IMR-90 (cell line): ENCODE measurements at regions not wholly inside any gene's neighbourhood (a gene's known extent, or its start where the extent isn't known, plus 50 kb on each side); places are given as distances from the start of the nearest gene placed in this dataset.
A peak's percentile ranks its signal among the peaks of the same experiment; 100 is the strongest.

ENCODE experiments used
- ATAC-seq: fragments of 200-7000 bp; cut with Tn5 transposase; 2 replicates; pipeline ENCODE4 v1.9.1; 2020; ENCODE audit warnings: low read depth, mild to moderate bottlenecking, moderate library complexity
- BruUV-seq: library from RNA; stranded (reverse); fragments of 400-500 nt; replicated peaks from 2 replicates; lab custom pipeline; 2021; lab: Mats Ljungman, UMichigan
- CTCF ChIA-PET: fragments of 300-600 bp; formaldehyde crosslinking; extraction: SDS; loops from one replicate; lab custom pipeline; 2021; ENCODE audit warnings: antibody characterized with exemption; lab: Yijun Ruan, JAX
- POLR2A ChIA-PET: fragments of 300-600 bp; sonication (Branson Sonifier 250); formaldehyde crosslinking; loops from one replicate; lab custom pipeline; 2022; ENCODE audit warnings: antibody characterized with exemption; ENCODE audit not compliant: unreplicated experiment; lab: Charles Lee
- DNase-seq: peaks from one replicate; pipeline ENCODE4 v3.0.0; 2013
- H2AFZ ChIP-seq: replicated peaks from 2 replicates; pipeline ENCODE3; 2013; ENCODE audit warnings: low read length, mild to moderate bottlenecking; ENCODE audit not compliant: poor library complexity
- H2AK5ac ChIP-seq: 2 replicates; pipeline ENCODE4 v1.6.1; 2013; ENCODE audit warnings: low read depth, low read length, inconsistent platforms
- H2AK9ac ChIP-seq: replicated peaks from 2 replicates; pipeline ENCODE3; 2013; ENCODE audit warnings: mild to moderate bottlenecking, low read depth, low read length, moderate library complexity; ENCODE audit not compliant: poor library complexity
- H2BK120ac ChIP-seq: 2 replicates; pipeline ENCODE4 v1.6.1; 2013; ENCODE audit warnings: low read depth, low read length, inconsistent platforms
- H2BK15ac ChIP-seq: 3 replicates; pipeline ENCODE4 v1.6.1; 2013; ENCODE audit warnings: low read depth, low read length, inconsistent platforms
- H2BK20ac ChIP-seq: 2 replicates; pipeline ENCODE4 v1.6.1; 2013; ENCODE audit warnings: low read depth, mild to moderate bottlenecking, inconsistent platforms, low read length, moderate library complexity
- H2BK5ac ChIP-seq: 2 replicates; pipeline ENCODE4 v1.6.1; 2013; ENCODE audit warnings: mild to moderate bottlenecking, low read depth, low read length, inconsistent platforms; ENCODE audit not compliant: poor library complexity, severe bottlenecking
- H3K14ac ChIP-seq: replicated peaks from 2 replicates; pipeline ENCODE4 v1.6.1; 2013; ENCODE audit warnings: low read depth, low read length, inconsistent platforms
- H3K18ac ChIP-seq: 2 replicates; pipeline ENCODE4 v1.6.1; 2013; ENCODE audit warnings: low read depth, low read length, control low read depth
- H3K23ac ChIP-seq: 2 replicates; pipeline ENCODE4 v1.6.1; 2013; ENCODE audit warnings: low read depth, low read length, inconsistent platforms
- H3K27ac ChIP-seq: 2 replicates; pipeline ENCODE4 v1.5.1; 2013; ENCODE audit warnings: mild to moderate bottlenecking, control low read depth, low read length; ENCODE audit not compliant: insufficient read depth
- H3K27me3 ChIP-seq: 2 replicates; pipeline ENCODE4 v1.6.1; 2013; ENCODE audit warnings: low read length; ENCODE audit not compliant: control insufficient read depth, insufficient read depth
- H3K36me3 ChIP-seq: 2 replicates; pipeline ENCODE4 v1.6.1; 2013; ENCODE audit warnings: low read length, mixed read lengths; ENCODE audit not compliant: control insufficient read depth, insufficient read depth
- H3K4ac ChIP-seq: 2 replicates; pipeline ENCODE4 v1.6.1; 2013; ENCODE audit warnings: low read depth, low read length, inconsistent platforms
- H3K4me1 ChIP-seq: 2 replicates; pipeline ENCODE4 v1.6.1; 2013; ENCODE audit warnings: low read length, mixed read lengths; ENCODE audit not compliant: control insufficient read depth, insufficient read depth
- H3K4me2 ChIP-seq: 2 replicates; pipeline ENCODE4 v1.6.1; 2013; ENCODE audit warnings: low read depth, mild to moderate bottlenecking, control low read depth, low read length, moderate library complexity
- H3K4me3 ChIP-seq: 2 replicates; pipeline ENCODE4 v1.5.1; 2013; ENCODE audit warnings: low read depth, mild to moderate bottlenecking, control low read depth, low read length, moderate library complexity; ENCODE audit not compliant: insufficient read depth
- H3K56ac ChIP-seq: 2 replicates; pipeline ENCODE4 v1.6.1; 2013; ENCODE audit warnings: low read length, inconsistent platforms; ENCODE audit not compliant: insufficient read depth; ENCODE audit errors: extremely low read depth
- H3K79me1 ChIP-seq, 2 experiments: 2 replicates each; pipeline ENCODE4 v1.6.1; 2013; ENCODE audit warnings: low read length in 2 of 2, inconsistent platforms in 1 of 2, low read depth in 1 of 2
- H3K9ac ChIP-seq: 2 replicates; pipeline ENCODE4 v1.6.1; 2013; ENCODE audit warnings: low read depth, low read length, control low read depth
- H3K9me1 ChIP-seq: 2 replicates; pipeline ENCODE4 v1.6.1; 2013; ENCODE audit warnings: low read length, inconsistent platforms; ENCODE audit not compliant: insufficient read depth
- H3K9me3 ChIP-seq: 2 replicates; pipeline ENCODE4 v1.6.1; 2013; ENCODE audit warnings: low read length; ENCODE audit not compliant: control insufficient read depth, insufficient read depth
- H4K20me1 ChIP-seq: 2 replicates; pipeline ENCODE4 v1.6.1; 2013; ENCODE audit warnings: low read length, inconsistent platforms; ENCODE audit not compliant: insufficient read depth
- H4K5ac ChIP-seq: 2 replicates; pipeline ENCODE4 v1.6.1; 2013; ENCODE audit warnings: mild to moderate bottlenecking, low read depth, low read length, control low read depth
- H4K8ac ChIP-seq, 2 experiments: 2 replicates each; pipeline ENCODE4 v1.6.1; 2013; ENCODE audit warnings: low read depth in 2 of 2, low read length in 2 of 2, control low read depth in 1 of 2, inconsistent platforms in 1 of 2
- H4K91ac ChIP-seq: 2 replicates; pipeline ENCODE4 v1.6.1; 2013; ENCODE audit warnings: low read depth, low read length, inconsistent platforms; ENCODE audit not compliant: insufficient read depth
- CEBPB ChIP-seq: IDR thresholded peaks from 2 replicates; pipeline ENCODE4 v1.6.1; 2012; ENCODE audit warnings: low read depth, low read length, improper control_type of control experiment
- FOS ChIP-seq: fragments of 150-350 bp; IDR thresholded peaks from 2 replicates; pipeline ENCODE4 v1.6.1; 2016; ENCODE audit warnings: low read depth, low read length
- MAZ ChIP-seq: IDR thresholded peaks from 2 replicates; pipeline ENCODE4 v1.6.1; 2012; ENCODE audit warnings: low read depth, mild to moderate bottlenecking, low read length, improper control_type of control experiment, moderate library complexity, borderline replicate concordance
- MXI1 ChIP-seq: IDR thresholded peaks from 2 replicates; pipeline ENCODE4 v1.6.1; 2012; ENCODE audit warnings: low read depth, mild to moderate bottlenecking, low read length, moderate library complexity, borderline replicate concordance
- WGBS, 2 experiments: methylation state at CpG; one replicate each; pipeline versions ENCODE4 v1.1.5 to v1.1.7; 2013; ENCODE audit warnings: missing lambda C conversion rate in 2 of 2; ENCODE audit not compliant: insufficient read length in 1 of 2; ENCODE audit errors: extremely low coverage in 2 of 2; 5-methylcytosine and 5-hydroxymethylcytosine counted together
- dilution Hi-C: fragments of 300-500 bp; cut with HindIII; formaldehyde crosslinking; loops from one replicate; pipeline ENCODE4 v1.14.3; 2018; ENCODE audit warnings: low sequenced_read_pairs; ENCODE audit not compliant: unreplicated experiment
- in situ Hi-C: fragments of 300-500 bp; cut with MboI; formaldehyde crosslinking; loops from 3 replicates; pipeline ENCODE4 v1.14.3; 2019; ENCODE audit warnings: low sequenced_read_pairs, inconsistent platforms, mixed read lengths
- intact Hi-C: fragments of 100-400 bp; cut with micrococcal nuclease; formaldehyde crosslinking; loops from 2 replicates; pipeline ENCODE4 v1.10.0; 2022
- TF ChIP-seq, protein P1 (sequence below): fragments of 150-350 bp; IDR thresholded peaks from 2 replicates; pipeline ENCODE4 v1.6.1; 2017; ENCODE audit warnings: mild to moderate bottlenecking, antibody characterized with exemption, low read length, low read depth

- TF ChIP-seq MAZ = no peak
Measured at GRCh38 chr13:74197677-74198429, 63.6 kb upstream of the KLF12 start (continued).

GRCh38 chr13:74194846-74195245 lies 60.6 kb upstream of the KLF12 start:
- dilution Hi-C loops = no loop called here
- no CpG with 5 or more reads among the region's 2 CpGs for WGBS, 2 experiments

More at GRCh38 chr13:74194846-74195245, 60.6 kb upstream of the KLF12 start:
- no peak overlapping the region for H3K23ac ChIP-seq
- H3K4ac ChIP-seq = no peak overlapping the region
- H4K5ac ChIP-seq = peak overlapping the region; percentile 86; the same call in 1 of the 2 replicates
- no peak overlapping the region for H3K4me3 ChIP-seq
- ChIA-PET CTCF (interaction anchor here (0.6 kb wide), 1 partner anchor 69 kb away, joined by 3 read pairs; no protein-coding TSS in a partner anchor), POLR2A (no interaction called here)
- no peaks in the 10 kb centered on the region for H3K9me3 ChIP-seq
- H3K27me3 ChIP-seq = no peaks in the 10 kb centered on the region
- H3K4me1 ChIP-seq = peaks cover 3% of the 10 kb centered on the region; the same call in 1 of the 2 replicates
- ATAC-seq (no peak; the same call in 1 of the 2 replicates), DNase-seq (no peak)
- no peak overlapping the region; the same call in 2 of the 3 replicates for H2BK15ac ChIP-seq
- in situ Hi-C loops = no loop called here
- no peak overlapping the region for H2BK120ac ChIP-seq
- H3K9ac ChIP-seq = no peak overlapping the region
- intact Hi-C loops = no loop called here
- H2AK9ac ChIP-seq = no peak overlapping the region
- H3K18ac ChIP-seq = 0 out of 2 replicates have a peak overlapping the region, but pooled peaks have one; percentile 12
- H4K8ac ChIP-seq = 0 out of 4 replicates have a peak overlapping the region, but pooled peaks of 1 of the 2 experiments have one; percentile 26
- no peak overlapping the region for H2BK5ac ChIP-seq
- H3K79me1 ChIP-seq = no peaks in the 10 kb centered on the region
- H3K14ac ChIP-seq = no peak overlapping the region
- H3K36me3 ChIP-seq = no peaks in the 10 kb centered on the region
- no peak overlapping the region for H3K27ac ChIP-seq
- no peak overlapping the region for H2BK20ac ChIP-seq
- H2AK5ac ChIP-seq = no peak overlapping the region
- H3K56ac ChIP-seq = no peak overlapping the region
- no TSS peak for BruUV-seq
- H4K20me1 ChIP-seq = no peaks in the 10 kb centered on the region
- H3K4me2 ChIP-seq = no peak overlapping the region
- no peak for TF ChIP-seq MXI1
- TF ChIP-seq, protein P1, sequence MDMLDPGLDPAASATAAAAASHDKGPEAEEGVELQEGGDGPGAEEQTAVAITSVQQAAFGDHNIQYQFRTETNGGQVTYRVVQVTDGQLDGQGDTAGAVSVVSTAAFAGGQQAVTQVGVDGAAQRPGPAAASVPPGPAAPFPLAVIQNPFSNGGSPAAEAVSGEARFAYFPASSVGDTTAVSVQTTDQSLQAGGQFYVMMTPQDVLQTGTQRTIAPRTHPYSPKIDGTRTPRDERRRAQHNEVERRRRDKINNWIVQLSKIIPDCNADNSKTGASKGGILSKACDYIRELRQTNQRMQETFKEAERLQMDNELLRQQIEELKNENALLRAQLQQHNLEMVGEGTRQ = no peak
- no peak for TF ChIP-seq FOS
- no peak for TF ChIP-seq CEBPB
- peak overlapping the region; percentile 20; the same call in 1 of the 2 replicates for H4K91ac ChIP-seq
- no peak overlapping the region for H2AFZ ChIP-seq
- no peaks in the 10 kb centered on the region for H3K9me1 ChIP-seq
